GM23338 (cell line): ENCODE measurements at regions not wholly inside any gene's neighbourhood (a gene's known extent, or its start where the extent isn't known, plus 50 kb on each side); places are given as distances from the start of the nearest gene placed in this dataset.

Source experiments
- ATAC-seq: fragments of 200-7000 bp; cut with Tn5 transposase; 3 replicates; pipeline ENCODE4 v1.9.1; 2020
- DNase-seq: peaks from one replicate; pipeline ENCODE4 v3.0.0-alpha.2; 2015; ENCODE audit warnings: low spot score
- H2AFZ ChIP-seq: fragments of 200-600 bp; sonication (generic); 2 replicates; pipeline ENCODE4 v1.8.0; 2016; ENCODE audit warnings: antibody characterized with exemption, mild to moderate bottlenecking, moderate library complexity
- H3F3A ChIP-seq: fragments of 200-600 bp; sonication (generic); replicated peaks from 2 replicates; pipeline ENCODE4 v1.8.0; 2017; ENCODE audit warnings: antibody characterized with exemption, mixed run types, low read depth
- H3K27ac ChIP-seq: fragments of 200-600 bp; sonication (generic); 2 replicates; pipeline ENCODE4 v1.6.1; 2016; ENCODE audit warnings: low read depth
- H3K27me3 ChIP-seq: fragments of 200-600 bp; sonication (generic); 2 replicates; pipeline ENCODE4 v1.8.0; 2016; ENCODE audit warnings: mild to moderate bottlenecking, mixed run types, moderate library complexity; ENCODE audit not compliant: insufficient read depth
- H3K36me3 ChIP-seq: fragments of 200-600 bp; sonication (generic); 2 replicates; pipeline ENCODE4 v1.8.0; 2016; ENCODE audit warnings: mild to moderate bottlenecking; ENCODE audit not compliant: insufficient read depth
- H3K4me1 ChIP-seq: fragments of 200-600 bp; sonication (generic); 2 replicates; pipeline ENCODE4 v1.8.0; 2016; ENCODE audit warnings: mild to moderate bottlenecking, moderate library complexity; ENCODE audit not compliant: insufficient read depth
- H3K4me2 ChIP-seq: fragments of 200-600 bp; sonication (generic); 2 replicates; pipeline ENCODE4 v1.7.1; 2017; ENCODE audit warnings: mixed run types
- H3K4me3 ChIP-seq: fragments of 200-600 bp; sonication (generic); 2 replicates; pipeline ENCODE4 v1.6.1; 2016; ENCODE audit warnings: mixed run types
- H3K79me2 ChIP-seq: fragments of 200-600 bp; sonication (generic); replicated peaks from 2 replicates; pipeline ENCODE4 v1.8.0; 2017; ENCODE audit warnings: mild to moderate bottlenecking; ENCODE audit not compliant: insufficient read depth
- H3K9me2 ChIP-seq: fragments of 200-600 bp; sonication (generic); 2 replicates; pipeline ENCODE4 v1.8.0; 2017; ENCODE audit not compliant: insufficient read depth
- H4K20me1 ChIP-seq: fragments of 200-600 bp; sonication (generic); replicated peaks from 2 replicates; pipeline ENCODE4 v1.8.0; 2017; ENCODE audit warnings: mild to moderate bottlenecking; ENCODE audit not compliant: insufficient read depth
- H3K27ac Mint-ChIP-seq: 2 replicates; pipeline ENCODE4 v1.8.0; 2020; ENCODE audit warnings: inconsistent platforms, mild to moderate bottlenecking, moderate library complexity, mixed read lengths
- H3K27me3 Mint-ChIP-seq: 3 replicates; pipeline ENCODE4 v1.8.0; 2022; ENCODE audit warnings: low read depth, mild to moderate bottlenecking, moderate library complexity, mixed read lengths, inconsistent platforms; ENCODE audit not compliant: insufficient read depth, poor library complexity
- H3K36me3 Mint-ChIP-seq: 3 replicates; pipeline ENCODE4 v1.8.0; 2021; ENCODE audit warnings: low read depth, mild to moderate bottlenecking, inconsistent platforms, moderate library complexity, mixed read lengths
- H3K4me1 Mint-ChIP-seq: 3 replicates; pipeline ENCODE4 v1.8.0; 2020; ENCODE audit warnings: mild to moderate bottlenecking, inconsistent platforms, mixed read lengths
- H3K4me3 Mint-ChIP-seq: 3 replicates; pipeline ENCODE4 v1.8.0; 2021; ENCODE audit warnings: moderate library complexity, mild to moderate bottlenecking, inconsistent platforms, mixed read lengths
- H3K9me3 Mint-ChIP-seq: 3 replicates; pipeline ENCODE4 v1.8.0; 2020; ENCODE audit warnings: moderate library complexity, mild to moderate bottlenecking, inconsistent platforms, mixed read lengths
- CREB1 ChIP-seq: fragments of 250-450 bp; sonication (Bioruptor Pico); IDR thresholded peaks from 2 replicates; pipeline ENCODE4 v1.5.0; 2020; ENCODE audit warnings: low read depth, mild to moderate bottlenecking, moderate library complexity
- EZH2 ChIP-seq: fragments of 200-600 bp; sonication (generic); IDR thresholded peaks from one replicate; pipeline ENCODE4 v1.8.0; 2017; ENCODE audit warnings: antibody characterized with exemption, mild to moderate bottlenecking, low read depth; ENCODE audit not compliant: unreplicated experiment
- EZH2phosphoT487 ChIP-seq: fragments of 200-600 bp; sonication (generic); IDR thresholded peaks from one replicate; pipeline ENCODE4 v1.8.1; 2018; ENCODE audit warnings: antibody characterized with exemption; ENCODE audit not compliant: unreplicated experiment
- JUNB ChIP-seq: IDR thresholded peaks from one replicate; pipeline ENCODE4 v1.6.1; 2016; ENCODE audit warnings: antibody characterized with exemption; ENCODE audit not compliant: unreplicated experiment
- NANOG ChIP-seq: IDR thresholded peaks from 2 replicates; pipeline ENCODE4 v1.6.1; 2016; ENCODE audit warnings: antibody characterized with exemption, borderline replicate concordance
- POLR2AphosphoS5 ChIP-seq: IDR thresholded peaks from 2 replicates; pipeline ENCODE4 v1.6.1; 2016; ENCODE audit warnings: antibody characterized with exemption, low read depth
- STAT1 ChIP-seq: IDR thresholded peaks from one replicate; pipeline ENCODE4 v1.6.1; 2016; ENCODE audit warnings: antibody characterized with exemption; ENCODE audit not compliant: unreplicated experiment
- ZNF114 ChIP-seq: fragments of 250-450 bp; sonication (Bioruptor Pico); IDR thresholded peaks from 2 replicates; pipeline ENCODE4 v1.5.0; 2020; ENCODE audit warnings: mild to moderate bottlenecking, moderate library complexity
- ZNF331 ChIP-seq: fragments of 250-450 bp; sonication (Bioruptor Pico); IDR thresholded peaks from 2 replicates; pipeline ENCODE4 v1.5.0; 2020; ENCODE audit warnings: low read depth, mild to moderate bottlenecking, moderate library complexity
- TF ChIP-seq, protein P1 (sequence below), 2 experiments: fragments of 200-600 bp in 1 of 2; sonication (generic) in 1 of 2; conservative IDR thresholded peaks; 2 replicates each; pipeline versions ENCODE4 v1.5.1 to v1.6.1; 2016 to 2017; ENCODE audit warnings: antibody characterized with exemption in 2 of 2, low read depth in 2 of 2, mild to moderate bottlenecking in 2 of 2, moderate library complexity in 1 of 2
- TF ChIP-seq, protein P2 (sequence below): IDR thresholded peaks from 2 replicates; pipeline ENCODE4 v1.6.1; 2016; ENCODE audit warnings: antibody characterized with exemption
- TF ChIP-seq, protein P3 (sequence below): fragments of 250-450 bp; sonication (Bioruptor Pico); IDR thresholded peaks from 2 replicates; pipeline ENCODE4 v1.5.0; 2020; ENCODE audit warnings: mild to moderate bottlenecking, moderate library complexity
- TF ChIP-seq, protein P4 (sequence below): IDR thresholded peaks from one replicate; pipeline ENCODE4 v1.6.1; 2018; ENCODE audit warnings: antibody characterized with exemption; ENCODE audit not compliant: unreplicated experiment

DNA sequence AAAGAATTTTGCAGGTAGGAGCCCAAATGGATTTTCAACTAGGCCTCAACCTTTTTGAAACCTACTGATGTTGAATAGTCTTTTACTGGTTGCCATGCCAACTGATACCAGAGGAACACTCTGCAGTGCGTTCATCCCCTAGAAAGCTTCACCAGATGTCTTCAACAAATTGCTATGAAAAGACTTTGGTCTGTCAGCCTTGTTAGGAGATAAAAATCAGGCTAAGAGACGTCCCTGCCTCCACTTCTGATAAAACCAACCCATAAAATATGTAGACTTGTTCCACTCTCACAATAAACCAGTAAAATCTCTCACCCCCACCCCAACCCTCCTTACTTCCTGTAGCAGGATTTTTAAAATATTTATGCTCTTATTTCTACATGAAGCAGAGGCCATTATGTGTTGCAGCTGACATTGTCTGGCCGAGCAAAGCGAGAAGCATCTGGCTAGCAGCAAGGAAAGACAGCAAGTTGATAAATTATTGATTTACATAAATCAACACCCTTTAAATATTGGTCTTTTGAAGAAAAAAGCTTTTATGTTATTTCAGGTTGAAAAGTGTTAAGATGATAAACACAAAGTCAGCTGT is 428.7 kb downstream of the ISL1 start:
- H4K20me1 ChIP-seq = no peaks in the 10 kb centered on the region
- peak; percentile 14 for DNase-seq
- H3K36me3 ChIP-seq = no peaks in the 10 kb centered on the region
- no peak for TF ChIP-seq POLR2AphosphoS5
- TF ChIP-seq NANOG = no peak
- TF ChIP-seq STAT1 = no peak
- no peak for TF ChIP-seq EZH2phosphoT487
- TF ChIP-seq, protein P1, sequence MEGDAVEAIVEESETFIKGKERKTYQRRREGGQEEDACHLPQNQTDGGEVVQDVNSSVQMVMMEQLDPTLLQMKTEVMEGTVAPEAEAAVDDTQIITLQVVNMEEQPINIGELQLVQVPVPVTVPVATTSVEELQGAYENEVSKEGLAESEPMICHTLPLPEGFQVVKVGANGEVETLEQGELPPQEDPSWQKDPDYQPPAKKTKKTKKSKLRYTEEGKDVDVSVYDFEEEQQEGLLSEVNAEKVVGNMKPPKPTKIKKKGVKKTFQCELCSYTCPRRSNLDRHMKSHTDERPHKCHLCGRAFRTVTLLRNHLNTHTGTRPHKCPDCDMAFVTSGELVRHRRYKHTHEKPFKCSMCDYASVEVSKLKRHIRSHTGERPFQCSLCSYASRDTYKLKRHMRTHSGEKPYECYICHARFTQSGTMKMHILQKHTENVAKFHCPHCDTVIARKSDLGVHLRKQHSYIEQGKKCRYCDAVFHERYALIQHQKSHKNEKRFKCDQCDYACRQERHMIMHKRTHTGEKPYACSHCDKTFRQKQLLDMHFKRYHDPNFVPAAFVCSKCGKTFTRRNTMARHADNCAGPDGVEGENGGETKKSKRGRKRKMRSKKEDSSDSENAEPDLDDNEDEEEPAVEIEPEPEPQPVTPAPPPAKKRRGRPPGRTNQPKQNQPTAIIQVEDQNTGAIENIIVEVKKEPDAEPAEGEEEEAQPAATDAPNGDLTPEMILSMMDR (conservative IDR thresholded peaks at IDR 0.05; ENCODE audit: low read depth in 2 of 2) = no peak
- TF ChIP-seq, protein P2, sequence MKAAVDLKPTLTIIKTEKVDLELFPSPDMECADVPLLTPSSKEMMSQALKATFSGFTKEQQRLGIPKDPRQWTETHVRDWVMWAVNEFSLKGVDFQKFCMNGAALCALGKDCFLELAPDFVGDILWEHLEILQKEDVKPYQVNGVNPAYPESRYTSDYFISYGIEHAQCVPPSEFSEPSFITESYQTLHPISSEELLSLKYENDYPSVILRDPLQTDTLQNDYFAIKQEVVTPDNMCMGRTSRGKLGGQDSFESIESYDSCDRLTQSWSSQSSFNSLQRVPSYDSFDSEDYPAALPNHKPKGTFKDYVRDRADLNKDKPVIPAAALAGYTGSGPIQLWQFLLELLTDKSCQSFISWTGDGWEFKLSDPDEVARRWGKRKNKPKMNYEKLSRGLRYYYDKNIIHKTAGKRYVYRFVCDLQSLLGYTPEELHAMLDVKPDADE = no peak
- TF ChIP-seq EZH2 = no peak
- TF ChIP-seq ZNF331 (CRISPR knock-in tag) = no peak
- TF ChIP-seq JUNB = no peak
- TF ChIP-seq, protein P3, sequence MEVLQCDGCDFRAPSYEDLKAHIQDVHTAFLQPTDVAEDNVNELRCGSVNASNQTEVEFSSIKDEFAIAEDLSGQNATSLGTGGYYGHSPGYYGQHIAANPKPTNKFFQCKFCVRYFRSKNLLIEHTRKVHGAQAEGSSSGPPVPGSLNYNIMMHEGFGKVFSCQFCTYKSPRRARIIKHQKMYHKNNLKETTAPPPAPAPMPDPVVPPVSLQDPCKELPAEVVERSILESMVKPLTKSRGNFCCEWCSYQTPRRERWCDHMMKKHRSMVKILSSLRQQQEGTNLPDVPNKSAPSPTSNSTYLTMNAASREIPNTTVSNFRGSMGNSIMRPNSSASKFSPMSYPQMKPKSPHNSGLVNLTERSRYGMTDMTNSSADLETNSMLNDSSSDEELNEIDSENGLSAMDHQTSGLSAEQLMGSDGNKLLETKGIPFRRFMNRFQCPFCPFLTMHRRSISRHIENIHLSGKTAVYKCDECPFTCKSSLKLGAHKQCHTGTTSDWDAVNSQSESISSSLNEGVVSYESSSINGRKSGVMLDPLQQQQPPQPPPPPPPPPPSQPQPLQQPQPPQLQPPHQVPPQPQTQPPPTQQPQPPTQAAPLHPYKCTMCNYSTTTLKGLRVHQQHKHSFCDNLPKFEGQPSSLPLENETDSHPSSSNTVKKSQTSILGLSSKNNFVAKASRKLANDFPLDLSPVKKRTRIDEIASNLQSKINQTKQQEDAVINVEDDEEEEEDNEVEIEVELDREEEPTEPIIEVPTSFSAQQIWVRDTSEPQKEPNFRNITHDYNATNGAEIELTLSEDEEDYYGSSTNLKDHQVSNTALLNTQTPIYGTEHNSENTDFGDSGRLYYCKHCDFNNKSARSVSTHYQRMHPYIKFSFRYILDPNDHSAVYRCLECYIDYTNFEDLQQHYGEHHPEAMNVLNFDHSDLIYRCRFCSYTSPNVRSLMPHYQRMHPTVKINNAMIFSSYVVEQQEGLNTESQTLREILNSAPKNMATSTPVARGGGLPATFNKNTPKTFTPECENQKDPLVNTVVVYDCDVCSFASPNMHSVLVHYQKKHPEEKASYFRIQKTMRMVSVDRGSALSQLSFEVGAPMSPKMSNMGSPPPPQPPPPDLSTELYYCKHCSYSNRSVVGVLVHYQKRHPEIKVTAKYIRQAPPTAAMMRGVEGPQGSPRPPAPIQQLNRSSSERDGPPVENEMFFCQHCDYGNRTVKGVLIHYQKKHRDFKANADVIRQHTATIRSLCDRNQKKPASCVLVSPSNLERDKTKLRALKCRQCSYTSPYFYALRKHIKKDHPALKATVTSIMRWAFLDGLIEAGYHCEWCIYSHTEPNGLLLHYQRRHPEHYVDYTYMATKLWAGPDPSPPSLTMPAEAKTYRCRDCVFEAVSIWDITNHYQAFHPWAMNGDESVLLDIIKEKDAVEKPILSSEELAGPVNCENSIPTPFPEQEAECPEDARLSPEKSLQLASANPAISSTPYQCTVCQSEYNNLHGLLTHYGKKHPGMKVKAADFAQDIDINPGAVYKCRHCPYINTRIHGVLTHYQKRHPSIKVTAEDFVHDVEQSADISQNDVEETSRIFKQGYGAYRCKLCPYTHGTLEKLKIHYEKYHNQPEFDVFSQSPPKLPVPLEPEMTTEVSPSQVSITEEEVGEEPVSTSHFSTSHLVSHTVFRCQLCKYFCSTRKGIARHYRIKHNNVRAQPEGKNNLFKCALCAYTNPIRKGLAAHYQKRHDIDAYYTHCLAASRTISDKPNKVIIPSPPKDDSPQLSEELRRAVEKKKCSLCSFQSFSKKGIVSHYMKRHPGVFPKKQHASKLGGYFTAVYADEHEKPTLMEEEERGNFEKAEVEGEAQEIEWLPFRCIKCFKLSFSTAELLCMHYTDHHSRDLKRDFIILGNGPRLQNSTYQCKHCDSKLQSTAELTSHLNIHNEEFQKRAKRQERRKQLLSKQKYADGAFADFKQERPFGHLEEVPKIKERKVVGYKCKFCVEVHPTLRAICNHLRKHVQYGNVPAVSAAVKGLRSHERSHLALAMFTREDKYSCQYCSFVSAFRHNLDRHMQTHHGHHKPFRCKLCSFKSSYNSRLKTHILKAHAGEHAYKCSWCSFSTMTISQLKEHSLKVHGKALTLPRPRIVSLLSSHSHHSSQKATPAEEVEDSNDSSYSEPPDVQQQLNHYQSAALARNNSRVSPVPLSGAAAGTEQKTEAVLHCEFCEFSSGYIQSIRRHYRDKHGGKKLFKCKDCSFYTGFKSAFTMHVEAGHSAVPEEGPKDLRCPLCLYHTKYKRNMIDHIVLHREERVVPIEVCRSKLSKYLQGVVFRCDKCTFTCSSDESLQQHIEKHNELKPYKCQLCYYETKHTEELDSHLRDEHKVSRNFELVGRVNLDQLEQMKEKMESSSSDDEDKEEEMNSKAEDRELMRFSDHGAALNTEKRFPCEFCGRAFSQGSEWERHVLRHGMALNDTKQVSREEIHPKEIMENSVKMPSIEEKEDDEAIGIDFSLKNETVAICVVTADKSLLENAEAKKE (CRISPR knock-in tag) = no peak
- TF ChIP-seq, protein P4, sequence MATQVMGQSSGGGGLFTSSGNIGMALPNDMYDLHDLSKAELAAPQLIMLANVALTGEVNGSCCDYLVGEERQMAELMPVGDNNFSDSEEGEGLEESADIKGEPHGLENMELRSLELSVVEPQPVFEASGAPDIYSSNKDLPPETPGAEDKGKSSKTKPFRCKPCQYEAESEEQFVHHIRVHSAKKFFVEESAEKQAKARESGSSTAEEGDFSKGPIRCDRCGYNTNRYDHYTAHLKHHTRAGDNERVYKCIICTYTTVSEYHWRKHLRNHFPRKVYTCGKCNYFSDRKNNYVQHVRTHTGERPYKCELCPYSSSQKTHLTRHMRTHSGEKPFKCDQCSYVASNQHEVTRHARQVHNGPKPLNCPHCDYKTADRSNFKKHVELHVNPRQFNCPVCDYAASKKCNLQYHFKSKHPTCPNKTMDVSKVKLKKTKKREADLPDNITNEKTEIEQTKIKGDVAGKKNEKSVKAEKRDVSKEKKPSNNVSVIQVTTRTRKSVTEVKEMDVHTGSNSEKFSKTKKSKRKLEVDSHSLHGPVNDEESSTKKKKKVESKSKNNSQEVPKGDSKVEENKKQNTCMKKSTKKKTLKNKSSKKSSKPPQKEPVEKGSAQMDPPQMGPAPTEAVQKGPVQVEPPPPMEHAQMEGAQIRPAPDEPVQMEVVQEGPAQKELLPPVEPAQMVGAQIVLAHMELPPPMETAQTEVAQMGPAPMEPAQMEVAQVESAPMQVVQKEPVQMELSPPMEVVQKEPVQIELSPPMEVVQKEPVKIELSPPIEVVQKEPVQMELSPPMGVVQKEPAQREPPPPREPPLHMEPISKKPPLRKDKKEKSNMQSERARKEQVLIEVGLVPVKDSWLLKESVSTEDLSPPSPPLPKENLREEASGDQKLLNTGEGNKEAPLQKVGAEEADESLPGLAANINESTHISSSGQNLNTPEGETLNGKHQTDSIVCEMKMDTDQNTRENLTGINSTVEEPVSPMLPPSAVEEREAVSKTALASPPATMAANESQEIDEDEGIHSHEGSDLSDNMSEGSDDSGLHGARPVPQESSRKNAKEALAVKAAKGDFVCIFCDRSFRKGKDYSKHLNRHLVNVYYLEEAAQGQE = no peak
- TF ChIP-seq ZNF114 = no peak
- no peak for TF ChIP-seq CREB1 (CRISPR knock-in tag)
- peak overlapping the region; percentile 34; the same call in 1 of the 2 replicates for H2AFZ ChIP-seq
- H3K79me2 ChIP-seq = no peaks in the 10 kb centered on the region
- Mint-ChIP-seq H3K4me3 (no peak overlapping the region), H3K36me3 (no peaks in the 10 kb centered on the region; the same call in 2 of the 3 replicates), H3K4me1 (peaks cover 4% of the 10 kb centered on the region), H3K9me3 (no peaks in the 10 kb centered on the region; the same call in 2 of the 3 replicates), H3K27ac (peak overlapping the region; percentile 90), H3K27me3 (no peaks in the 10 kb centered on the region)
- H3K9me2 ChIP-seq = no peaks in the 10 kb centered on the region; the same call in 1 of the 2 replicates
- no peak overlapping the region for H3K4me2 ChIP-seq
- no peaks in the 10 kb centered on the region for H3K27me3 ChIP-seq
- H3K27ac ChIP-seq = no peak overlapping the region; the same call in 1 of the 2 replicates
- ATAC-seq = no peak
- no peak overlapping the region for H3K4me3 ChIP-seq
- peaks cover 4% of the 10 kb centered on the region; the same call in 1 of the 2 replicates for H3F3A ChIP-seq
- peaks cover 9% of the 10 kb centered on the region for H3K4me1 ChIP-seq
